ENCODE measurements at regions not wholly inside any gene's neighbourhood (a gene's known extent, or its start where the extent isn't known, plus 50 kb on each side); places are given as distances from the start of the nearest gene placed in this dataset.

- Mint-ChIP-seq H3K4me1 (0 out of 2 replicates have a peak, but pooled peaks cover 2% of the 10 kb centered on the region), H3K9me3 (peaks cover 17% of the 10 kb centered on the region), H3K27ac (no peak overlapping the region), H3K4me3 (no peak overlapping the region), H3K36me3 (peaks cover 3% of the 10 kb centered on the region; the same call in 1 of the 2 replicates), H3K27me3 (ENCODE audit: low read depth) (no peaks in the 10 kb centered on the region)
- POLR2A ChIA-PET, result no interaction called here
- ATAC-seq, result no peak
- TF ChIP-seq PRDM15 (CRISPR knock-in tag; IDR thresholded peaks at IDR 0.05) (no peak), FOXJ3 (CRISPR knock-in tag; IDR thresholded peaks at IDR 0.05; ENCODE audit: borderline replicate concordance) (no peak), TEAD1 (CRISPR knock-in tag; IDR thresholded peaks at IDR 0.05) (no peak), FOXP1 (CRISPR knock-in tag; IDR thresholded peaks at IDR 0.05; ENCODE audit: borderline replicate concordance) (no peak), STAT6 (CRISPR knock-in tag; conservative IDR thresholded peaks at IDR 0.05; ENCODE audit: low read depth) (no peak), ZNF671 (CRISPR knock-in tag; IDR thresholded peaks at IDR 0.05) (no peak), ZBTB21 (CRISPR knock-in tag; IDR thresholded peaks at IDR 0.05; ENCODE audit: borderline replicate concordance) (no peak), PREB (CRISPR knock-in tag; IDR thresholded peaks at IDR 0.05; ENCODE audit: borderline replicate concordance) (no peak), TCF7 (CRISPR knock-in tag; IDR thresholded peaks at IDR 0.05; ENCODE audit: low read depth) (no peak), MXD4 (CRISPR knock-in tag; IDR thresholded peaks at IDR 0.05; ENCODE audit: borderline replicate concordance) (no peak), NR2C2 (CRISPR knock-in tag; IDR thresholded peaks at IDR 0.05) (no peak), ZNF281 (CRISPR knock-in tag; IDR thresholded peaks at IDR 0.05) (no peak), CTCF (IDR thresholded peaks at IDR 0.05) (no peak), ZNF317 (CRISPR knock-in tag; IDR thresholded peaks at IDR 0.05; ENCODE audit: borderline replicate concordance, low read depth) (no peak)
- no peak for DNase-seq (ENCODE audit: low spot score)
- CTCF ChIA-PET, result no interaction called here
Measured at GRCh38 chr11:134630861-134631260, 218.8 kb upstream of the B3GAT1 start.

All from WTC11 (cell line).